ENCODE measurements at regions not wholly inside any gene's neighbourhood (a gene's known extent, or its start where the extent isn't known, plus 50 kb on each side); places are given as distances from the start of the nearest gene placed in this dataset.

GRCh38 chr4:131370846-131371245 is 1778.2 kb upstream of the PCDH10 start:
- H3K4me3 ChIP-seq (replicated peaks; ENCODE audit: low read depth, low read length), result no peak overlapping the region
- DNase-seq (ENCODE audit: low read depth), result no peak
- no peak for TF ChIP-seq CTCF (IDR thresholded peaks at IDR 0.05; ENCODE audit: low read length, missing control alignments)

GRCh38 chr4:131381055-131381454 is 1768.0 kb upstream of the PCDH10 start:
- no peak overlapping the region for H3K4me3 ChIP-seq (replicated peaks; ENCODE audit: low read depth, low read length)
- DNase-seq (ENCODE audit: low read depth), result no peak
- TF ChIP-seq CTCF (IDR thresholded peaks at IDR 0.05; ENCODE audit: low read length, missing control alignments), result no peak

- no peak for TF ChIP-seq CTCF (IDR thresholded peaks at IDR 0.05; ENCODE audit: low read length, missing control alignments)
- no peak for DNase-seq (ENCODE audit: low read depth)
- no peak overlapping the region for H3K4me3 ChIP-seq (replicated peaks; ENCODE audit: low read depth, low read length)
Measured at GRCh38 chr4:131382839-131383238, 1766.3 kb upstream of the PCDH10 start.

- H3K4me3 ChIP-seq (replicated peaks; ENCODE audit: low read depth, low read length), result no peak overlapping the region
- no peak for DNase-seq (ENCODE audit: low read depth)
- TF ChIP-seq CTCF (IDR thresholded peaks at IDR 0.05; ENCODE audit: low read length, missing control alignments), result no peak
Measured at GRCh38 chr4:131388277-131388676, 1760.8 kb upstream of the PCDH10 start.

- no peak for TF ChIP-seq CTCF (IDR thresholded peaks at IDR 0.05; ENCODE audit: low read length, missing control alignments)
- no peak for DNase-seq (ENCODE audit: low read depth)
- H3K4me3 ChIP-seq (replicated peaks; ENCODE audit: low read depth, low read length), result no peak overlapping the region
Measured at GRCh38 chr4:131408102-131408501, 1741.0 kb upstream of the PCDH10 start.

- no peak overlapping the region for H3K4me3 ChIP-seq (replicated peaks; ENCODE audit: low read depth, low read length)
- no peak for TF ChIP-seq CTCF (IDR thresholded peaks at IDR 0.05; ENCODE audit: low read length, missing control alignments)
- no peak for DNase-seq (ENCODE audit: low read depth)
Measured at GRCh38 chr4:131411393-131411792, 1737.7 kb upstream of the PCDH10 start.

- no peak overlapping the region for H3K4me3 ChIP-seq (replicated peaks; ENCODE audit: low read depth, low read length)
- no peak for TF ChIP-seq CTCF (IDR thresholded peaks at IDR 0.05; ENCODE audit: low read length, missing control alignments)
- DNase-seq (ENCODE audit: low read depth), result no peak
Measured at GRCh38 chr4:131419147-131419546, 1729.9 kb upstream of the PCDH10 start.
